Stimulated activated CD4-positive, alpha-beta T cell treated with anti-CD3 and anti-CD28 coated beads, Interleukin-4, amount 100 ng/mL, for 1 hour (primary cell): ENCODE measurements at regions not wholly inside any gene's neighbourhood (a gene's known extent, or its start where the extent isn't known, plus 50 kb on each side); places are given as distances from the start of the nearest gene placed in this dataset.

ENCODE experiments used
- DNase-seq: peaks from one replicate; pipeline ENCODE4 v3.0.0-alpha.2; 2020

- no peak for DNase-seq
Measured at GRCh38 chr4:13248621-13249298, 235.4 kb downstream of the RAB28 start.

GRCh38 chr4:13246107-13246506 lies 238.0 kb downstream of the RAB28 start:
- DNase-seq: no peak

GRCh38 chr4:13244444-13244843 lies 239.7 kb downstream of the RAB28 start:
- no peak for DNase-seq

GRCh38 chr4:13243152-13243551 lies 241.0 kb downstream of the RAB28 start:
- no peak for DNase-seq

GRCh38 chr4:13240066-13240465 lies 244.1 kb downstream of the RAB28 start:
- DNase-seq: no peak

GRCh38 chr4:13238936-13239335 lies 245.2 kb downstream of the RAB28 start:
- DNase-seq: no peak

GRCh38 chr4:13236485-13236884 lies 247.7 kb downstream of the RAB28 start:
- DNase-seq: no peak

- no peak for DNase-seq
Measured at GRCh38 chr4:13233755-13234154, 250.4 kb downstream of the RAB28 start.

- DNase-seq: no peak
Measured at GRCh38 chr4:13219971-13220370, 264.2 kb downstream of the RAB28 start.

- no peak for DNase-seq
Measured at GRCh38 chr4:13218326-13218958, 265.7 kb downstream of the RAB28 start.

GRCh38 chr4:13215560-13215959 lies 268.6 kb downstream of the RAB28 start:
- DNase-seq: no peak

- no peak for DNase-seq
Measured at GRCh38 chr4:13212936-13213335, 271.2 kb downstream of the RAB28 start.

GRCh38 chr4:13209600-13209999 lies 274.5 kb downstream of the RAB28 start:
- no peak for DNase-seq

GRCh38 chr4:13208558-13209193 lies 275.5 kb downstream of the RAB28 start:
- no peak for DNase-seq

- DNase-seq: no peak
Measured at GRCh38 chr4:13207226-13207625, 276.9 kb downstream of the RAB28 start.

GRCh38 chr4:13203101-13203500 lies 281.0 kb downstream of the RAB28 start:
- no peak for DNase-seq

GRCh38 chr4:13202701-13203100 lies 281.4 kb downstream of the RAB28 start:
- DNase-seq: no peak

- DNase-seq: no peak
Measured at GRCh38 chr4:13201241-13201640, 282.9 kb downstream of the RAB28 start.

GRCh38 chr4:13196721-13197120 lies 287.4 kb downstream of the RAB28 start:
- no peak for DNase-seq

GRCh38 chr4:13193662-13194061 lies 290.5 kb downstream of the RAB28 start:
- no peak for DNase-seq

GRCh38 chr4:13190093-13190721 lies 293.9 kb downstream of the RAB28 start:
- DNase-seq: no peak

GRCh38 chr4:13184199-13184598 lies 299.9 kb downstream of the RAB28 start:
- no peak for DNase-seq

- DNase-seq: no peak
Measured at GRCh38 chr4:13182133-13182532, 302.0 kb downstream of the RAB28 start.

GRCh38 chr4:13181681-13182080 lies 302.5 kb downstream of the RAB28 start:
- no peak for DNase-seq
